Type B pancreatic cell (in vitro differentiated cells): ENCODE measurements at regions not wholly inside any gene's neighbourhood (a gene's known extent, or its start where the extent isn't known, plus 50 kb on each side); places are given as distances from the start of the nearest gene placed in this dataset.

Experiments used
- DNase-seq: peaks from one replicate; pipeline ENCODE4 v3.0.0; 2021; ENCODE audit warnings: mixed read lengths; ENCODE audit not compliant: unreplicated experiment; ENCODE audit errors: extremely low spot score
- H3K27ac Mint-ChIP-seq: 2 replicates; pipeline ENCODE4 v1.8.0; 2021; ENCODE audit warnings: mild to moderate bottlenecking, mixed read lengths
- H3K27me3 Mint-ChIP-seq: 2 replicates; pipeline ENCODE4 v1.8.0; 2021; ENCODE audit warnings: mixed read lengths
- H3K36me3 Mint-ChIP-seq: 2 replicates; pipeline ENCODE4 v1.8.0; 2021; ENCODE audit warnings: mixed read lengths
- H3K4me1 Mint-ChIP-seq: one replicate; pipeline ENCODE4 v1.8.0; 2021; ENCODE audit warnings: mixed read lengths; ENCODE audit not compliant: unreplicated experiment
- H3K4me3 Mint-ChIP-seq: 2 replicates; pipeline ENCODE4 v1.8.0; 2021; ENCODE audit warnings: mild to moderate bottlenecking, mixed read lengths
- H3K9me3 Mint-ChIP-seq: 2 replicates; pipeline ENCODE4 v1.8.0; 2021; ENCODE audit warnings: mixed read lengths
- TF ChIP-seq, protein P1 (sequence below): fragments of 200-600 bp; sonication (generic); conservative IDR thresholded peaks from 2 replicates; pipeline ENCODE4 v1.5.0; 2021; ENCODE audit warnings: antibody characterized with exemption, mild to moderate bottlenecking

DNA sequence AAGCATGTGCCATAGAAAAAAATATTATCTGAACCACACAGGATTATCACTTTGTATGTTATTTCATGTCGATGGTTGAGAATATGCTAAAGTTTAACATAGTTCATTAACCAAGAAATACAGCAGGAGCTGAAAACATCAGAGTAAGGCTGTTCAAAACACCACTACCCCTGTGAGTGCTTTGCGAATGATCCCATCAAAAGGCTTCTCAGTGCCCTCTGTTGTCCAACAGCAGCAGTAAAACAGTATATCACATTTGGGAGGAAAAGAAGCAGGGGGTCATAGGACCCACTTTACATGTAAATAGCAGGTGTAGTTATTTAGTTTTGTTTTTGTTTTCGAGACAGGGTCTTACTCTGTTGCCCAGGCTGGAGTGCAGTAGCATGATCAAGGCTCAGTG lies 289.4 kb upstream of the FMN2 start:
- H3K27me3 Mint-ChIP-seq = peaks cover 31% of the 10 kb centered on the region
- TF ChIP-seq, protein P1, sequence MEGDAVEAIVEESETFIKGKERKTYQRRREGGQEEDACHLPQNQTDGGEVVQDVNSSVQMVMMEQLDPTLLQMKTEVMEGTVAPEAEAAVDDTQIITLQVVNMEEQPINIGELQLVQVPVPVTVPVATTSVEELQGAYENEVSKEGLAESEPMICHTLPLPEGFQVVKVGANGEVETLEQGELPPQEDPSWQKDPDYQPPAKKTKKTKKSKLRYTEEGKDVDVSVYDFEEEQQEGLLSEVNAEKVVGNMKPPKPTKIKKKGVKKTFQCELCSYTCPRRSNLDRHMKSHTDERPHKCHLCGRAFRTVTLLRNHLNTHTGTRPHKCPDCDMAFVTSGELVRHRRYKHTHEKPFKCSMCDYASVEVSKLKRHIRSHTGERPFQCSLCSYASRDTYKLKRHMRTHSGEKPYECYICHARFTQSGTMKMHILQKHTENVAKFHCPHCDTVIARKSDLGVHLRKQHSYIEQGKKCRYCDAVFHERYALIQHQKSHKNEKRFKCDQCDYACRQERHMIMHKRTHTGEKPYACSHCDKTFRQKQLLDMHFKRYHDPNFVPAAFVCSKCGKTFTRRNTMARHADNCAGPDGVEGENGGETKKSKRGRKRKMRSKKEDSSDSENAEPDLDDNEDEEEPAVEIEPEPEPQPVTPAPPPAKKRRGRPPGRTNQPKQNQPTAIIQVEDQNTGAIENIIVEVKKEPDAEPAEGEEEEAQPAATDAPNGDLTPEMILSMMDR = no peak
- H3K27ac Mint-ChIP-seq = no peak overlapping the region
- no peaks in the 10 kb centered on the region for H3K36me3 Mint-ChIP-seq
- H3K4me1 Mint-ChIP-seq = peaks cover 8% of the 10 kb centered on the region
- no peak overlapping the region for H3K4me3 Mint-ChIP-seq
- H3K9me3 Mint-ChIP-seq = peaks cover 3% of the 10 kb centered on the region
- DNase-seq = no peak

DNA sequence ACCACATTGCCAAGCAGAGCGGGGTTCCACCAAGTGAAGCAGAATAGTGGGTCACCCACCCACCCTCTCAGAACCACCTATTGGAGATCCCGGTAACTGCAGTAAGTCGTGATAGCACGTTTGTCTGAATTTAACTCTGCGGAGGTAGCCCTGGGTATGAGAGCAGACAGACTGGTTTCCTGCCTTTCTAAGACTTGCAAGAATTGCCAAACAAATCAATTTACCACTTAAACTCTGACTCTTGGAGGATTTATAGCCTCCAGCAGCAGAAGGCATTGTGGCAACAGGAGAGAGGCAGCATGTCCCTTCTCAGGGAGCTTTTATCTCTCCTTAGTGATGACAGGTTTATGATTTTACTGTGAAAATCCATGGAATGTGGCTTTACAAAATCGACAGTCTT lies 287.9 kb upstream of the FMN2 start:
- peaks cover 14% of the 10 kb centered on the region for H3K4me1 Mint-ChIP-seq
- peaks cover 3% of the 10 kb centered on the region for H3K9me3 Mint-ChIP-seq
- H3K4me3 Mint-ChIP-seq = no peak overlapping the region
- TF ChIP-seq, protein P1 = peak; percentile 19
- H3K27me3 Mint-ChIP-seq = peaks cover 31% of the 10 kb centered on the region
- no peak for DNase-seq
- no peak overlapping the region for H3K27ac Mint-ChIP-seq
- H3K36me3 Mint-ChIP-seq = no peaks in the 10 kb centered on the region

DNA sequence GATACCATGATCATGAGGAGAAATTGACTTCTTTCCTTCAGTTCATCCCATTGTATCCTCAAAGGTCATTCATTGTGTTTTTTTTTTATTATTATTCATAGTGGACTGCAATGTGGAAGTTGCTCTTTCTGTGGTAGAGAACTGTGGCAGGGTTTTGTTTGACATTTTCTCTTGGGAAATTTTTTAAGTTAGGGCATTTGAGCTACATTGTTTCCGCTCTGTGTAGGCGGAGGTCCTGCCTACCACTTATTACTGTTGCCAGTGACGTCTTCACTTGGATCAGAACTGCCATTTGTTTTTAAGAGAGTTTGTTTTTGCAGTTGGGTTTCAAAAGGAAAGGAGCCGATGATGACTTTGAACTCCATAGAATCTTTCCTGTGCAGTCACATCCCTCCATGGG lies 287.4 kb upstream of the FMN2 start:
- H3K4me3 Mint-ChIP-seq = no peak overlapping the region
- DNase-seq = no peak
- H3K4me1 Mint-ChIP-seq = peaks cover 14% of the 10 kb centered on the region
- H3K27me3 Mint-ChIP-seq = peaks cover 29% of the 10 kb centered on the region
- no peaks in the 10 kb centered on the region for H3K36me3 Mint-ChIP-seq
- TF ChIP-seq, protein P1 = no peak
- peaks cover 3% of the 10 kb centered on the region for H3K9me3 Mint-ChIP-seq
- H3K27ac Mint-ChIP-seq = no peak overlapping the region

DNA sequence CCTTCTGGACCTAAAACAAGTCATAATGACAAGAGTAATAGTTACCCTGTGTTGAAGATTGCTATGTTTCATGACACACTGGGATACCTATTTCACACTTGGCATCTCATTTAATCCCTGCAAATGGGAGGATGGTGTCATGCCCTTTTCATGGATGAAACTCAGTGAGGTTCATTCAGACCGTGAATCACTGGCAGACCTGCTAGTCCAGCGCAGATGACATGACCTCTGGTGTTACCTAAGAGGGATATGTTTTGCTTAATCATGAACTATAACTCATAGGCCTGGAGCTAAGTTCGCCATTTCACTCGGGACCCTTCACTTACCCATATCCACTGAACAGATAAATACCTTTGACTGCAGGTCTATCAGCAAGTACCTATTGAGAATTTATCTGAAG lies 286.6 kb upstream of the FMN2 start:
- peaks cover 3% of the 10 kb centered on the region for H3K9me3 Mint-ChIP-seq
- no peak for DNase-seq
- no peak overlapping the region for H3K27ac Mint-ChIP-seq
- TF ChIP-seq, protein P1 = no peak
- H3K36me3 Mint-ChIP-seq = no peaks in the 10 kb centered on the region
- H3K4me1 Mint-ChIP-seq = peaks cover 20% of the 10 kb centered on the region
- H3K4me3 Mint-ChIP-seq = no peak overlapping the region
- H3K27me3 Mint-ChIP-seq = peaks cover 34% of the 10 kb centered on the region

DNA sequence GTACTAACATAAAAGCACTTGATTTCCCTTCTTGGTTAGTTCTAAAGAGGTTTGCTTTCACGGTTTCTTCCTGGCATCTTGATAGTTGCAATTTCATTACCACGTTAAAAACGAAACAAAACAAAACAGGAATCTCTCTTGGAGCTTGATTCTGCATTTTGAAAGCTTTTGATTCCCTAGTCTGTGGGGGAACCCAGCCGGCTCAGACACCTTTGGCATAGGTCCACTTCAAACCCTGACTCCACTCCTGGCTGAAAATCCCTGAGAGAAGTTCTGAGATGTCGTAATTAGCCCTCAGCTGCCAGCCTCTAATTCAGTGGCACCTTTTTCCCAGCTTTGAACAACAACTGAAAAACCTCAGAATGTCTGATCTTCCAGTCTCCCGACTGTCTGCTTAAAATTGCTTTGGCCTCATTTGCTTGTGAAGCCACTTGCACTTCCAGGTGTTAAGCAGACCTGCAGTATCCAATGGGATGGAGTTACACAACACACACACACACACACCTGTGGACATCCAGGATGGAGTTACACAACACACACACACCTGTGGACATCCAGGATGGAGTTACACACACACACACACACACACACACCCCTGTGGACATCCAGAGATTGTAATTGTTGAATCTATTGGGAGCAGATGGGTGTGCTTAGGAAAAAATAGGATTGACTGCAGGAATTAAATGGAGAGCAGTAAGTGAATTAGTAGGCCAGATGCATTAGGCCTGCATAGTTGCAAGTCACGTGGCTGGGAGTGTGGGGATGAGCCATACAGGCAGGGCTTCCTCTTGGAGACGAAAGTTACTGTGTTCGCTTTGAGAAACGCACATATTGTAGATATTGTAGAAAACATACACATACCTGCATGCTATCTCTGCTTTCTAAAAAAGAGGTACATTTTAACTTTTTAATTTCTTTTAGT lies 285.6 kb upstream of the FMN2 start:
- no peak overlapping the region for H3K4me3 Mint-ChIP-seq

More for the DNA sequence above, 285.6 kb upstream of the FMN2 start:
- Mint-ChIP-seq H3K36me3 (no peaks in the 10 kb centered on the region), H3K4me1 (peaks cover 31% of the 10 kb centered on the region), H3K27ac (no peak overlapping the region), H3K9me3 (peaks cover 3% of the 10 kb centered on the region), H3K27me3 (peaks cover 41% of the 10 kb centered on the region)
- TF ChIP-seq, protein P1 = no peak
- DNase-seq = no peak
